Caco-2 (cell line): ENCODE measurements at regions not wholly inside any gene's neighbourhood (a gene's known extent, or its start where the extent isn't known, plus 50 kb on each side); places are given as distances from the start of the nearest gene placed in this dataset.

Experiments
- BruUV-seq: library from RNA; stranded (reverse); fragments of 400-500 nt; replicated peaks from 2 replicates; lab custom pipeline; 2021; lab: Mats Ljungman, UMichigan
- CTCF ChIA-PET: fragments of 300-600 bp; sonication (Branson Sonifier 250); formaldehyde crosslinking; loops from one replicate; lab custom pipeline; 2022; ENCODE audit warnings: antibody characterized with exemption; lab: Charles Lee
- POLR2A ChIA-PET: fragments of 300-600 bp; sonication (Branson Sonifier 250); formaldehyde crosslinking; loops from one replicate; lab custom pipeline; 2022; ENCODE audit warnings: antibody characterized with exemption; lab: Charles Lee
- DNase-seq, 2 experiments: peaks; one replicate each; pipeline versions ENCODE4 v3.0.0 to v3.0.0-alpha.2; 2020 to 2022
- H3K27me3 ChIP-seq: replicated peaks from 2 replicates; pipeline ENCODE4 v1.6.0; 2011; ENCODE audit warnings: low read length; ENCODE audit not compliant: control insufficient read depth, insufficient read depth
- H3K36me3 ChIP-seq: 2 replicates; pipeline ENCODE4 v1.5.1; 2011; ENCODE audit warnings: low read length; ENCODE audit not compliant: control insufficient read depth, insufficient read depth
- H3K4me1 ChIP-seq: fragments of 250-450 bp; sonication (Bioruptor Pico); 2 replicates; pipeline ENCODE4 v1.5.1; 2020; ENCODE audit warnings: mild to moderate bottlenecking
- H3K4me3 ChIP-seq: 2 replicates; pipeline ENCODE4 v1.5.1; 2011; ENCODE audit warnings: low read depth, mild to moderate bottlenecking, control low read depth, low read length
- H3K9me3 ChIP-seq: fragments of 250-450 bp; sonication (Bioruptor Pico); 2 replicates; pipeline ENCODE4 v1.5.1; 2020; ENCODE audit warnings: mild to moderate bottlenecking, moderate library complexity
- H3K27ac Mint-ChIP-seq: one replicate; pipeline ENCODE4 v1.8.0; 2022; ENCODE audit warnings: mixed read lengths; ENCODE audit not compliant: unreplicated experiment
- H3K27me3 Mint-ChIP-seq: one replicate; pipeline ENCODE4 v1.8.0; 2022; ENCODE audit warnings: mixed read lengths; ENCODE audit not compliant: insufficient read depth, unreplicated experiment
- H3K36me3 Mint-ChIP-seq: one replicate; pipeline ENCODE4 v1.8.0; 2022; ENCODE audit warnings: mild to moderate bottlenecking, mixed read lengths; ENCODE audit not compliant: insufficient read depth, unreplicated experiment
- H3K4me1 Mint-ChIP-seq: one replicate; pipeline ENCODE4 v1.8.0; 2022; ENCODE audit warnings: low read depth, mixed read lengths; ENCODE audit not compliant: unreplicated experiment
- H3K4me3 Mint-ChIP-seq: one replicate; pipeline ENCODE4 v1.8.0; 2022; ENCODE audit warnings: mild to moderate bottlenecking, moderate library complexity, mixed read lengths; ENCODE audit not compliant: unreplicated experiment
- H3K9me3 Mint-ChIP-seq: one replicate; pipeline ENCODE4 v1.8.0; 2022; ENCODE audit warnings: mixed read lengths; ENCODE audit not compliant: unreplicated experiment
- intact Hi-C: fragments of 100-400 bp; cut with micrococcal nuclease; formaldehyde crosslinking; loops from one replicate; pipeline ENCODE4 v1.10.0; 2022; ENCODE audit not compliant: unreplicated experiment
- TF ChIP-seq, protein P1 (sequence below), 2 experiments: fragments of 200-600 bp in 1 of 2; IDR thresholded peaks; 1 replicate in 1 of 2; 2 replicates in 1 of 2; pipeline versions ENCODE4 v1.5.1 to v1.8.0; 2011 to 2022; ENCODE audit warnings: antibody characterized with exemption in 1 of 2, control low read depth in 1 of 2, inconsistent platforms in 1 of 2, low read depth in 1 of 2, low read length in 1 of 2, mild to moderate bottlenecking in 1 of 2, moderate library complexity in 1 of 2; ENCODE audit not compliant: insufficient read depth in 1 of 2, severe bottlenecking in 1 of 2, unreplicated experiment in 1 of 2

DNA sequence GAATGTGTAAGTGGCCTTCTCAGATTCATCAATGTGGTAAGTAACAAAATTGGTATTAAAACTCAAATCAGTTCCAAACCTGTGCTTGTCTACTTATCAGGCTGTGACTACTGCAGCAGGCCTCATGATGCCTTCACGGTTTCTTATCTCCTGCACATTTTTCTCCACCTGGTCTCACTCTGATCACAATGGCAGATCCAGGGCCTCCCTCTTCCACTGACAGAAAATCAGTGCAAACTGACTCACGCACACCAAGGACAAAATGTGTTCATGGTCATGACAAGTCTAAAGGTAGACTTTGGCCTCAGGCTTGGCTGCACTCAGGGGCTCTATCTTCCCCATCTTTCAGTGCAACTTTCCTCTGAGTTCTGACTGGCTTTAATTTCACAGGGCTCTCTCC is 56.7 kb upstream of the ATP1A1 start:
- no TSS peak for BruUV-seq
- Histone ChIP-seq H3K4me1 (peaks cover 50% of the 10 kb centered on the region), H3K4me3 (no peak overlapping the region), H3K27me3 (no peaks in the 10 kb centered on the region), H3K36me3 (no peaks in the 10 kb centered on the region), H3K9me3 (no peaks in the 10 kb centered on the region)
- DNase-seq, result peak; percentile 11 to 46
- ChIA-PET CTCF (no interaction called here), POLR2A (interaction anchor here (0.5 kb wide), 1 partner anchor 86 kb away, joined by 5 read pairs; no protein-coding TSS in a partner anchor)
- TF ChIP-seq, protein P1, sequence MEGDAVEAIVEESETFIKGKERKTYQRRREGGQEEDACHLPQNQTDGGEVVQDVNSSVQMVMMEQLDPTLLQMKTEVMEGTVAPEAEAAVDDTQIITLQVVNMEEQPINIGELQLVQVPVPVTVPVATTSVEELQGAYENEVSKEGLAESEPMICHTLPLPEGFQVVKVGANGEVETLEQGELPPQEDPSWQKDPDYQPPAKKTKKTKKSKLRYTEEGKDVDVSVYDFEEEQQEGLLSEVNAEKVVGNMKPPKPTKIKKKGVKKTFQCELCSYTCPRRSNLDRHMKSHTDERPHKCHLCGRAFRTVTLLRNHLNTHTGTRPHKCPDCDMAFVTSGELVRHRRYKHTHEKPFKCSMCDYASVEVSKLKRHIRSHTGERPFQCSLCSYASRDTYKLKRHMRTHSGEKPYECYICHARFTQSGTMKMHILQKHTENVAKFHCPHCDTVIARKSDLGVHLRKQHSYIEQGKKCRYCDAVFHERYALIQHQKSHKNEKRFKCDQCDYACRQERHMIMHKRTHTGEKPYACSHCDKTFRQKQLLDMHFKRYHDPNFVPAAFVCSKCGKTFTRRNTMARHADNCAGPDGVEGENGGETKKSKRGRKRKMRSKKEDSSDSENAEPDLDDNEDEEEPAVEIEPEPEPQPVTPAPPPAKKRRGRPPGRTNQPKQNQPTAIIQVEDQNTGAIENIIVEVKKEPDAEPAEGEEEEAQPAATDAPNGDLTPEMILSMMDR (IDR thresholded peaks at IDR 0.05; ENCODE audit: insufficient read depth in 1 of 2, low read depth in 1 of 2, low read length in 1 of 2, severe bottlenecking in 1 of 2, unreplicated experiment in 1 of 2), result no peak
- Mint-ChIP-seq H3K4me1 (peaks cover 33% of the 10 kb centered on the region), H3K36me3 (no peaks in the 10 kb centered on the region), H3K4me3 (no peak overlapping the region), H3K27me3 (no peaks in the 10 kb centered on the region), H3K27ac (peak overlapping the region; percentile 74), H3K9me3 (no peaks in the 10 kb centered on the region)
- intact Hi-C loops, result no loop called here

GRCh38 chr1:116318897-116319296 is 54.1 kb upstream of the ATP1A1 start:
- H3K9me3 Mint-ChIP-seq, result no peaks in the 10 kb centered on the region
- peaks cover 43% of the 10 kb centered on the region for H3K4me1 Mint-ChIP-seq
- no TSS peak for BruUV-seq
- Histone ChIP-seq H3K36me3 (no peaks in the 10 kb centered on the region), H3K4me1 (peaks cover 58% of the 10 kb centered on the region), H3K9me3 (no peaks in the 10 kb centered on the region), H3K4me3 (no peak overlapping the region), H3K27me3 (no peaks in the 10 kb centered on the region)
- TF ChIP-seq, protein P1 (IDR thresholded peaks at IDR 0.05; ENCODE audit: insufficient read depth in 1 of 2, low read depth in 1 of 2, low read length in 1 of 2, severe bottlenecking in 1 of 2, unreplicated experiment in 1 of 2), result no peak
- CTCF ChIA-PET, result interaction anchor here (1.1 kb wide), 1 partner anchor 166 kb away, joined by 5 read pairs; no protein-coding TSS in a partner anchor
- peak overlapping the region; percentile 44 for H3K4me3 Mint-ChIP-seq
- H3K36me3 Mint-ChIP-seq, result no peaks in the 10 kb centered on the region
- peak; percentile 78 to 90 for DNase-seq
- intact Hi-C loops, result loop anchor here (1.0 to 2.0 kb wide), 3 partner anchors 54 to 156 kb away; partner anchors contain the start of gene ATP1A1
- H3K27me3 Mint-ChIP-seq, result no peaks in the 10 kb centered on the region
- H3K27ac Mint-ChIP-seq, result peak overlapping the region; percentile 84
- POLR2A ChIA-PET, result interaction anchor here (1.2 kb wide), 1 partner anchor 54 kb away, joined by 4 read pairs; the partner anchor contains the start of gene ATP1A1

GRCh38 chr1:116320874-116321273 is 52.2 kb upstream of the ATP1A1 start:
- TF ChIP-seq, protein P1 (IDR thresholded peaks at IDR 0.05; ENCODE audit: insufficient read depth in 1 of 2, low read depth in 1 of 2, low read length in 1 of 2, severe bottlenecking in 1 of 2, unreplicated experiment in 1 of 2), result no peak
- H3K36me3 Mint-ChIP-seq, result no peaks in the 10 kb centered on the region
- Histone ChIP-seq H3K4me1 (peaks cover 53% of the 10 kb centered on the region), H3K9me3 (no peaks in the 10 kb centered on the region), H3K4me3 (no peak overlapping the region), H3K36me3 (no peaks in the 10 kb centered on the region), H3K27me3 (no peaks in the 10 kb centered on the region)
- BruUV-seq, result no TSS peak
- intact Hi-C loops, result loop anchor here (5.0 kb wide), 1 partner anchor 166 kb away; no protein-coding TSS in a partner anchor
- DNase-seq, result no peak
- ChIA-PET CTCF (no interaction called here), POLR2A (interaction anchor here (0.5 kb wide), 1 partner anchor 45 kb away, joined by 3 read pairs; no protein-coding TSS in a partner anchor)
- H3K4me3 Mint-ChIP-seq, result no peak overlapping the region
- H3K9me3 Mint-ChIP-seq, result no peaks in the 10 kb centered on the region
- peaks cover 45% of the 10 kb centered on the region for H3K4me1 Mint-ChIP-seq
- H3K27ac Mint-ChIP-seq, result no peak overlapping the region
- no peaks in the 10 kb centered on the region for H3K27me3 Mint-ChIP-seq
